Brain pericyte (primary cell): ENCODE measurements at regions not wholly inside any gene's neighbourhood (a gene's known extent, or its start where the extent isn't known, plus 50 kb on each side); places are given as distances from the start of the nearest gene placed in this dataset.
"Not testable (repeated sequence)": the region's sequence is repeated elsewhere in the genome, so short reads cannot be mapped to it uniquely, and the experiment has no call there.

Experiments
- DNase-seq: peaks from one replicate; pipeline ENCODE4 v3.0.0-alpha.2; 2012; ENCODE audit warnings: low read depth, low spot score

GRCh38 chr9:22650145-22650544 is 203.5 kb downstream of the DMRTA1 start:
- DNase-seq = no peak

- no peak for DNase-seq
Observed at GRCh38 chr9:22650946-22651345, 204.3 kb downstream of the DMRTA1 start.

- no peak for DNase-seq
Observed at GRCh38 chr9:22654833-22655232, 208.2 kb downstream of the DMRTA1 start.

GRCh38 chr9:22657713-22658112 is 211.1 kb downstream of the DMRTA1 start:
- no peak for DNase-seq

GRCh38 chr9:22658484-22658883 is 211.9 kb downstream of the DMRTA1 start:
- not testable (repeated sequence) for DNase-seq

- no peak for DNase-seq
Observed at GRCh38 chr9:22682536-22682935, 235.9 kb downstream of the DMRTA1 start.

GRCh38 chr9:22682961-22683699 is 236.5 kb downstream of the DMRTA1 start:
- DNase-seq = no peak

GRCh38 chr9:22683700-22684075 is 237.1 kb downstream of the DMRTA1 start:
- DNase-seq = no peak

GRCh38 chr9:22693156-22693555 is 246.5 kb downstream of the DMRTA1 start:
- no peak for DNase-seq

- no peak for DNase-seq
Observed at GRCh38 chr9:22700171-22700570, 253.5 kb downstream of the DMRTA1 start.

- DNase-seq = no peak
Observed at GRCh38 chr9:22718653-22719052, 272.0 kb downstream of the DMRTA1 start.

- DNase-seq = no peak
Observed at GRCh38 chr9:22722492-22722891, 275.9 kb downstream of the DMRTA1 start.

GRCh38 chr9:22731786-22732185 is 285.2 kb downstream of the DMRTA1 start:
- DNase-seq = no peak

GRCh38 chr9:22739712-22740111 is 293.1 kb downstream of the DMRTA1 start:
- no peak for DNase-seq

GRCh38 chr9:22740781-22741180 is 294.2 kb downstream of the DMRTA1 start:
- DNase-seq = no peak

- DNase-seq = no peak
Observed at GRCh38 chr9:22742401-22742800, 295.8 kb downstream of the DMRTA1 start.

- DNase-seq = no peak
Observed at GRCh38 chr9:22773501-22774220, 327.0 kb downstream of the DMRTA1 start.

GRCh38 chr9:22790329-22790728 is 343.7 kb downstream of the DMRTA1 start:
- no peak for DNase-seq

GRCh38 chr9:22808876-22809275 is 362.3 kb downstream of the DMRTA1 start:
- no peak for DNase-seq

- no peak for DNase-seq
Observed at GRCh38 chr9:22809371-22809770, 362.7 kb downstream of the DMRTA1 start.

- DNase-seq = no peak
Observed at GRCh38 chr9:22813529-22813928, 366.9 kb downstream of the DMRTA1 start.

GRCh38 chr9:22815246-22815645 is 368.6 kb downstream of the DMRTA1 start:
- DNase-seq = no peak

GRCh38 chr9:22817181-22817580 is 370.6 kb downstream of the DMRTA1 start:
- no peak for DNase-seq
